Sigmoid colon (tissue), 6 donors: ENCODE measurements at regions not wholly inside any gene's neighbourhood (a gene's known extent, or its start where the extent isn't known, plus 50 kb on each side); places are given as distances from the start of the nearest gene placed in this dataset.

ENCODE experiments used
- DNase-seq: peaks from one replicate; pipeline ENCODE4 v3.0.0-alpha.2; 2019
- H3K27ac ChIP-seq, 4 donors: fragments of 200-600 bp; sonication (generic); one replicate each; pipeline ENCODE4 v1.5.1; 2016 to 2019; ENCODE audit warnings: mild to moderate bottlenecking in 1 of 4
- H3K27me3 ChIP-seq, 3 donors: fragments of 200-600 bp; sonication (generic); one replicate each; pipeline ENCODE4 v1.5.1; 2019; ENCODE audit warnings: mild to moderate bottlenecking in 1 of 3
- H3K36me3 ChIP-seq, 4 donors: fragments of 200-600 bp; sonication (generic); one replicate each; pipeline ENCODE4 v1.5.1; 2016 to 2019
- H3K4me1 ChIP-seq, 4 donors: fragments of 200-600 bp; sonication (generic); one replicate each; pipeline ENCODE4 v1.5.1; 2017 to 2019
- H3K4me3 ChIP-seq, 4 donors: fragments of 200-600 bp; sonication (generic); one replicate each; pipeline ENCODE4 v1.5.1; 2017 to 2019; ENCODE audit warnings: mild to moderate bottlenecking in 2 of 4, moderate library complexity in 1 of 4
- H3K9me3 ChIP-seq, 4 donors: fragments of 200-600 bp in 3 of 4; sonication (generic) in 3 of 4; one replicate each; pipeline versions ENCODE4 v1.5.1 to v1.6.1; 2013 to 2019
- CTCF ChIP-seq, 4 experiments: fragments of 450-650 bp in 3 of 4; fragments of 200-600 bp in 1 of 4; IDR thresholded peaks; one replicate each; pipeline ENCODE4 v1.5.1; 2016 to 2019; ENCODE audit warnings: antibody characterized with exemption in 4 of 4, mild to moderate bottlenecking in 3 of 4, moderate library complexity in 2 of 4
- EP300 ChIP-seq, 4 donors: sonication (generic); formaldehyde crosslinking; IDR thresholded peaks; one replicate each; pipeline ENCODE4 v1.6.1; 2017; ENCODE audit warnings: antibody characterized with exemption in 4 of 4
- POLR2A ChIP-seq, 2 donors: fragments of 450-650 bp; IDR thresholded peaks; one replicate each; pipeline ENCODE4 v1.6.1; 2016; ENCODE audit warnings: antibody characterized with exemption in 2 of 2, mild to moderate bottlenecking in 2 of 2, moderate library complexity in 2 of 2
- POLR2AphosphoS5 ChIP-seq, 4 donors: sonication (generic); formaldehyde crosslinking; IDR thresholded peaks; one replicate each; pipeline ENCODE4 v1.6.1; 2017; ENCODE audit warnings: antibody characterized with exemption in 4 of 4
- WGBS, 2 donors: extraction: QIAGEN DNeasy Blood & Tissue Kit; methylation state at CpG; one replicate each; pipeline ENCODE4 v1.1.7; 2013; 5-methylcytosine and 5-hydroxymethylcytosine counted together
- intact Hi-C: fragments of 100-400 bp; cut with DNase I; formaldehyde crosslinking; loops from one replicate; pipeline ENCODE4 v1.15.1; 2023
- donor health status: healthy with polysubstance abuse.
- donor health status: healthy.

GRCh38 chr6:2353412-2354137 lies 108.2 kb upstream of the GMDS start:
- peak; percentile 58 to 78 (median 63) for TF ChIP-seq CTCF (IDR thresholded peaks at IDR 0.05)
- TF ChIP-seq POLR2A (IDR thresholded peaks at IDR 0.05) = no peak
- peak; percentile 71 for DNase-seq
- intact Hi-C loops = loop anchor here (2.0 to 5.0 kb wide), 3 partner anchors 94 to 751 kb away; no protein-coding TSS in a partner anchor
- Histone ChIP-seq H3K27me3 (no peaks in the 10 kb centered on the region), H3K36me3 (no peaks in the 10 kb centered on the region), H3K4me3 (no peak overlapping the region), H3K27ac (peak overlapping the region in 1 of 4 donors; percentile 18), H3K9me3 (no peaks in the 10 kb centered on the region), H3K4me1 (peaks cover 0 to 14% (median 5%) of the 10 kb centered on the region in 4 donors)
- 47 to 62% methylated on average over 10 of the region's 10 CpGs for WGBS, 2 donors

- Histone ChIP-seq H3K27me3 (no peaks in the 10 kb centered on the region), H3K4me1 (peaks cover 0 to 14% (median 5%) of the 10 kb centered on the region in 4 donors), H3K27ac (no peak overlapping the region), H3K9me3 (no peaks in the 10 kb centered on the region), H3K36me3 (no peaks in the 10 kb centered on the region), H3K4me3 (no peak overlapping the region)
- no peak for TF ChIP-seq CTCF (IDR thresholded peaks at IDR 0.05)
- no peak for TF ChIP-seq POLR2A (IDR thresholded peaks at IDR 0.05)
- TF ChIP-seq EP300 (IDR thresholded peaks at IDR 0.05) = no peak
- no peak for TF ChIP-seq POLR2AphosphoS5 (IDR thresholded peaks at IDR 0.05)
- DNase-seq = no peak
- intact Hi-C loops = loop anchor here (5.0 kb wide), 2 partner anchors 95 to 280 kb away; no protein-coding TSS in a partner anchor
- WGBS, 2 donors = 90 to 95% methylated on average over 4 of the region's 4 CpGs
These were observed 106.5 kb upstream of the GMDS start for GRCh38 chr6:2351807-2352431.

- TF ChIP-seq POLR2AphosphoS5 (IDR thresholded peaks at IDR 0.05) = no peak
- no peak for TF ChIP-seq POLR2A (IDR thresholded peaks at IDR 0.05)
- TF ChIP-seq EP300 (IDR thresholded peaks at IDR 0.05) = no peak
- TF ChIP-seq CTCF (IDR thresholded peaks at IDR 0.05) = no peak
- WGBS, 2 donors = 41 to 74% methylated on average over 5 of the region's 5 CpGs
- peaks cover 0 to 14% (median 5%) of the 10 kb centered on the region in 4 donors for H3K4me1 ChIP-seq
- intact Hi-C loops = loop anchor here (5.0 kb wide), 2 partner anchors 96 to 281 kb away; no protein-coding TSS in a partner anchor
- no peaks in the 10 kb centered on the region for H3K36me3 ChIP-seq
- H3K27me3 ChIP-seq = no peaks in the 10 kb centered on the region
- H3K4me3 ChIP-seq = no peak overlapping the region
- DNase-seq = no peak
- H3K9me3 ChIP-seq = no peaks in the 10 kb centered on the region
- no peak overlapping the region for H3K27ac ChIP-seq
These were observed 105.7 kb upstream of the GMDS start for GRCh38 chr6:2351090-2351489.

- Histone ChIP-seq H3K4me1 (no peaks in the 10 kb centered on the region), H3K27me3 (no peaks in the 10 kb centered on the region), H3K27ac (no peak overlapping the region), H3K36me3 (no peaks in the 10 kb centered on the region), H3K9me3 (peaks cover 0 to 2% (median 0%) of the 10 kb centered on the region in 4 donors), H3K4me3 (no peak overlapping the region)
- WGBS, 2 donors = 96 to 97% methylated on average over 3 of the region's 3 CpGs
- no peak for DNase-seq
- intact Hi-C loops = no loop called here
- TF ChIP-seq EP300 (IDR thresholded peaks at IDR 0.05) (no peak), POLR2A (IDR thresholded peaks at IDR 0.05) (no peak)
These were observed 100.7 kb upstream of the GMDS start for GRCh38 chr6:2346078-2346477.

GRCh38 chr6:2344319-2344905 lies 99.0 kb upstream of the GMDS start:
- no peak for DNase-seq
- no peaks in the 10 kb centered on the region for H3K27me3 ChIP-seq
- 90 to 91% methylated on average over 6 of the region's 6 CpGs for WGBS, 2 donors
- TF ChIP-seq EP300 (IDR thresholded peaks at IDR 0.05) (no peak), POLR2AphosphoS5 (IDR thresholded peaks at IDR 0.05) (no peak), POLR2A (IDR thresholded peaks at IDR 0.05) (no peak), CTCF (IDR thresholded peaks at IDR 0.05) (no peak)
- no peaks in the 10 kb centered on the region for H3K4me1 ChIP-seq
- no peaks in the 10 kb centered on the region for H3K36me3 ChIP-seq
- no peak overlapping the region for H3K27ac ChIP-seq
- peaks cover 0 to 6% (median 0%) of the 10 kb centered on the region in 4 donors for H3K9me3 ChIP-seq
- no peak overlapping the region for H3K4me3 ChIP-seq
- intact Hi-C loops = no loop called here
